ENCODE measurements at regions not wholly inside any gene's neighbourhood (a gene's known extent, or its start where the extent isn't known, plus 50 kb on each side); places are given as distances from the start of the nearest gene placed in this dataset.

- no peak for TF ChIP-seq ISL1 (CRISPR knock-in tag; IDR thresholded peaks at IDR 0.05)
- no peak for TF ChIP-seq PATZ1 (CRISPR knock-in tag; IDR thresholded peaks at IDR 0.05; ENCODE audit: borderline replicate concordance)
- TF ChIP-seq TSHZ2 (CRISPR knock-in tag; IDR thresholded peaks at IDR 0.05): no peak
Observed at GRCh38 chr1:30328401-30329262, 394.8 kb downstream of the MATN1 start.
